Ishikawa (cell line): ENCODE measurements at regions not wholly inside any gene's neighbourhood (a gene's known extent, or its start where the extent isn't known, plus 50 kb on each side); places are given as distances from the start of the nearest gene placed in this dataset.

Experiments
- CEBPB ChIP-seq: IDR thresholded peaks from 2 replicates; pipeline ENCODE4 v1.6.1; 2012
- EGR1 ChIP-seq: IDR thresholded peaks from 2 replicates; pipeline ENCODE4 v1.6.1; 2012
- RAD21 ChIP-seq: IDR thresholded peaks from 2 replicates; pipeline ENCODE4 v1.6.1; 2012; ENCODE audit warnings: low read depth
- TEAD4 ChIP-seq: IDR thresholded peaks from 2 replicates; pipeline ENCODE4 v1.6.1; 2012
- TF ChIP-seq, protein P1 (sequence below): IDR thresholded peaks from 2 replicates; pipeline ENCODE4 v1.6.1; 2012

DNA sequence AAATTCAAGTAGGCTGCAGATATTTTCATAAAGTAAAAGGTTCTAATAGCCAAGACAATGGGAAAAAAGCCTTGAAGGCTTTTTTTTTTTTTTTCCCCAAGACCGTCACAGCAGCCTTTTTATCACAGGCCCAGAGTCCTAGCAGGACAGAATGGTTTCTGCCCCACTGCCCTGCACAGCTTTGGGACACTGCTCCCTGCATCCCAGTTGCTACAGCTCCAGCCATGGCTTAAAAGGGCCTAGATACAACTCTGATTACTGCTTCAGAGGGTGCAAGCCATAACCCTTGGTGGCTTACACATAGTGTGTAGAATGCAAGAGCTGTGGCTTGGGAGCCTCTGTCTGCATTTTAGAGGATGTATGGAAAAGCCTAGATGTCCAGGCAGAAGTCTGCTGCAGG lies 1362.8 kb downstream of the SLITRK5 start:
- TF ChIP-seq CEBPB, result no peak
- no peak for TF ChIP-seq TEAD4
- no peak for TF ChIP-seq EGR1
- TF ChIP-seq, protein P1, sequence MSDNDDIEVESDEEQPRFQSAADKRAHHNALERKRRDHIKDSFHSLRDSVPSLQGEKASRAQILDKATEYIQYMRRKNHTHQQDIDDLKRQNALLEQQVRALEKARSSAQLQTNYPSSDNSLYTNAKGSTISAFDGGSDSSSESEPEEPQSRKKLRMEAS, result no peak
- no peak for TF ChIP-seq RAD21
